ENCODE measurements at regions not wholly inside any gene's neighbourhood (a gene's known extent, or its start where the extent isn't known, plus 50 kb on each side); places are given as distances from the start of the nearest gene placed in this dataset.
"Not testable (repeated sequence)": the region's sequence is repeated elsewhere in the genome, so short reads cannot be mapped to it uniquely, and the experiment has no call there.

GRCh38 chr14:66022526-66022925 is 463.6 kb upstream of the CCDC196 start:
- Histone ChIP-seq H3K9ac (ENCODE audit: insufficient read depth in 1 of 2, low read length in 2 of 2) (no peak overlapping the region), H3K4me3 (no peak overlapping the region), H3K27ac (ENCODE audit: low read depth in 1 of 2, low read length in 1 of 2) (no peak overlapping the region), H3K27me3 (ENCODE audit: control insufficient read depth in 3 of 3, insufficient read depth in 3 of 3, low read length in 2 of 3) (no peaks in the 10 kb centered on the region), H3K4me1 (ENCODE audit: control insufficient read depth in 5 of 5, insufficient read depth in 5 of 5, low read length in 5 of 5) (no peaks in the 10 kb centered on the region), H3K36me3 (ENCODE audit: control insufficient read depth in 4 of 4, insufficient read depth in 4 of 4, low read length in 4 of 4) (no peaks in the 10 kb centered on the region), H3K9me3 (ENCODE audit: control insufficient read depth in 4 of 4, insufficient read depth in 3 of 4, low read length in 3 of 4) (no peaks in the 10 kb centered on the region)
- DNase-seq (no peak), ATAC-seq (ENCODE audit: insufficient read depth, low FRiP score) (no peak)
- WGBS, 2 donors = 83 to 88% methylated on average over 8 of the region's 8 CpGs
- TF ChIP-seq CTCF (IDR thresholded peaks at IDR 0.05; ENCODE audit: control extremely low read depth, extremely low read depth) = no peak

GRCh38 chr14:66025779-66026178 is 460.4 kb upstream of the CCDC196 start:
- Histone ChIP-seq H3K9me3 (ENCODE audit: control insufficient read depth in 4 of 4, insufficient read depth in 3 of 4, low read length in 3 of 4) (no peaks in the 10 kb centered on the region), H3K4me3 (no peak overlapping the region), H3K9ac (ENCODE audit: insufficient read depth in 1 of 2, low read length in 2 of 2) (no peak overlapping the region), H3K4me1 (ENCODE audit: control insufficient read depth in 5 of 5, insufficient read depth in 5 of 5, low read length in 5 of 5) (no peaks in the 10 kb centered on the region), H3K27me3 (ENCODE audit: control insufficient read depth in 3 of 3, insufficient read depth in 3 of 3, low read length in 2 of 3) (no peaks in the 10 kb centered on the region), H3K27ac (ENCODE audit: low read depth in 1 of 2, low read length in 1 of 2) (no peak overlapping the region), H3K36me3 (ENCODE audit: control insufficient read depth in 4 of 4, insufficient read depth in 4 of 4, low read length in 4 of 4) (no peaks in the 10 kb centered on the region)
- 76 to 82% methylated on average over 5 of the region's 5 CpGs for WGBS, 2 donors
- DNase-seq (no peak), ATAC-seq (ENCODE audit: insufficient read depth, low FRiP score) (no peak)
- TF ChIP-seq CTCF (IDR thresholded peaks at IDR 0.05; ENCODE audit: control extremely low read depth, extremely low read depth) = no peak

GRCh38 chr14:66031981-66032380 is 454.2 kb upstream of the CCDC196 start:
- not testable (repeated sequence) for H3K27me3 ChIP-seq (ENCODE audit: control insufficient read depth in 3 of 3, insufficient read depth in 3 of 3, low read length in 2 of 3); H3K9me3 ChIP-seq (ENCODE audit: control insufficient read depth in 4 of 4, insufficient read depth in 3 of 4, low read length in 3 of 4); ATAC-seq (ENCODE audit: insufficient read depth, low FRiP score); H3K36me3 ChIP-seq (ENCODE audit: control insufficient read depth in 4 of 4, insufficient read depth in 4 of 4, low read length in 4 of 4); H3K27ac ChIP-seq (ENCODE audit: low read depth in 1 of 2, low read length in 1 of 2); DNase-seq; H3K4me1 ChIP-seq (ENCODE audit: control insufficient read depth in 5 of 5, insufficient read depth in 5 of 5, low read length in 5 of 5); H3K9ac ChIP-seq (ENCODE audit: insufficient read depth in 1 of 2, low read length in 2 of 2); H3K4me3 ChIP-seq
- 85 to 93% methylated on average over 11 to 12 of the region's 12 CpGs for WGBS, 2 donors

GRCh38 chr14:66032800-66033199 is 453.4 kb upstream of the CCDC196 start:
- WGBS, 2 donors = 93 to 96% methylated on average over 5 of the region's 5 CpGs

More at GRCh38 chr14:66032800-66033199, 453.4 kb upstream of the CCDC196 start:
- TF ChIP-seq CTCF (IDR thresholded peaks at IDR 0.05; ENCODE audit: control extremely low read depth, extremely low read depth) = no peak
- Histone ChIP-seq H3K27me3 (ENCODE audit: control insufficient read depth in 3 of 3, insufficient read depth in 3 of 3, low read length in 2 of 3) (no peaks in the 10 kb centered on the region), H3K4me1 (ENCODE audit: control insufficient read depth in 5 of 5, insufficient read depth in 5 of 5, low read length in 5 of 5) (no peaks in the 10 kb centered on the region), H3K36me3 (ENCODE audit: control insufficient read depth in 4 of 4, insufficient read depth in 4 of 4, low read length in 4 of 4) (no peaks in the 10 kb centered on the region), H3K4me3 (no peak overlapping the region), H3K27ac (ENCODE audit: low read depth in 1 of 2, low read length in 1 of 2) (no peak overlapping the region), H3K9me3 (ENCODE audit: control insufficient read depth in 4 of 4, insufficient read depth in 3 of 4, low read length in 3 of 4) (peaks cover 0 to 3% (median 0%) of the 10 kb centered on the region in 4 donors), H3K9ac (ENCODE audit: insufficient read depth in 1 of 2, low read length in 2 of 2) (no peak overlapping the region)
- ATAC-seq (ENCODE audit: insufficient read depth, low FRiP score) (no peak), DNase-seq (no peak)
